Stomach (tissue), 4 donors: ENCODE measurements at regions not wholly inside any gene's neighbourhood (a gene's known extent, or its start where the extent isn't known, plus 50 kb on each side); places are given as distances from the start of the nearest gene placed in this dataset.

Source experiments
- CTCF ChIP-seq, 7 experiments: fragments of 450-650 bp in 4 of 7; fragments of 200-600 bp in 3 of 7; sonication (generic) in 3 of 7; IDR thresholded peaks; one replicate each; pipeline ENCODE4 v1.5.1; 2016 to 2019; ENCODE audit warnings: antibody characterized with exemption in 7 of 7, control low read depth in 2 of 7, mild to moderate bottlenecking in 1 of 7
- EP300 ChIP-seq: sonication (generic); formaldehyde crosslinking; IDR thresholded peaks from one replicate; pipeline ENCODE4 v1.6.1; 2017; ENCODE audit warnings: antibody characterized with exemption
- POLR2A ChIP-seq, 4 donors: fragments of 450-650 bp; IDR thresholded peaks; one replicate each; pipeline ENCODE4 v1.6.1; 2016; ENCODE audit warnings: antibody characterized with exemption in 4 of 4, control low read depth in 2 of 4, mild to moderate bottlenecking in 1 of 4, moderate library complexity in 1 of 4
- POLR2AphosphoS5 ChIP-seq, 3 donors: sonication (generic); formaldehyde crosslinking; IDR thresholded peaks; one replicate each; pipeline ENCODE4 v1.6.1; 2016; ENCODE audit warnings: antibody characterized with exemption in 3 of 3

GRCh38 chr9:110065532-110065931 is 142.4 kb downstream of the C9orf152 start:
- TF ChIP-seq POLR2A (IDR thresholded peaks at IDR 0.05) (no peak), CTCF (IDR thresholded peaks at IDR 0.05) (no peak), POLR2AphosphoS5 (IDR thresholded peaks at IDR 0.05) (no peak), EP300 (no peak)
